ENCODE measurements at regions not wholly inside any gene's neighbourhood (a gene's known extent, or its start where the extent isn't known, plus 50 kb on each side); places are given as distances from the start of the nearest gene placed in this dataset.

GRCh38 chr5:148723143-148723542 is 68.8 kb upstream of the HTR4 start:
- CTCF ChIA-PET = no interaction called here
- no peak for TF ChIP-seq BHLHE40 (IDR thresholded peaks at IDR 0.05; ENCODE audit: borderline replicate concordance)
- TF ChIP-seq ARNT (IDR thresholded peaks at IDR 0.05) = no peak
- no peak for TF ChIP-seq SP1 (IDR thresholded peaks at IDR 0.05)
- TF ChIP-seq CTBP1 (IDR thresholded peaks at IDR 0.05; ENCODE audit: borderline replicate concordance) = no peak
- TF ChIP-seq L3MBTL2 (conservative IDR thresholded peaks at IDR 0.05) = no peak
- no peak for TF ChIP-seq FOXM1 (IDR thresholded peaks at IDR 0.05; ENCODE audit: borderline replicate concordance)
- TF ChIP-seq NFRKB (IDR thresholded peaks at IDR 0.05) = no peak
- no peak for TF ChIP-seq FOXK2 (IDR thresholded peaks at IDR 0.05)
- no peak for TF ChIP-seq HDGF (IDR thresholded peaks at IDR 0.05; ENCODE audit: borderline replicate concordance)
- no peak for TF ChIP-seq ZNF384 (IDR thresholded peaks at IDR 0.05)
- no peak for TF ChIP-seq FOXA1 (IDR thresholded peaks at IDR 0.05)
- DNase-seq (ENCODE audit: extremely low spot score) = no peak
- POLR2A ChIA-PET = no interaction called here

- no peak for TF ChIP-seq L3MBTL2 (conservative IDR thresholded peaks at IDR 0.05)
- no peak for TF ChIP-seq TARDBP (IDR thresholded peaks at IDR 0.05)
- CTCF ChIA-PET = interaction anchor here (1.4 kb wide), 1 partner anchor 389 kb away, joined by 5 read pairs; no protein-coding TSS in a partner anchor
- POLR2A ChIA-PET = no interaction called here
- DNase-seq (ENCODE audit: extremely low spot score) = no peak
Measured at GRCh38 chr5:148725675-148726074, 71.3 kb upstream of the HTR4 start.

DNA sequence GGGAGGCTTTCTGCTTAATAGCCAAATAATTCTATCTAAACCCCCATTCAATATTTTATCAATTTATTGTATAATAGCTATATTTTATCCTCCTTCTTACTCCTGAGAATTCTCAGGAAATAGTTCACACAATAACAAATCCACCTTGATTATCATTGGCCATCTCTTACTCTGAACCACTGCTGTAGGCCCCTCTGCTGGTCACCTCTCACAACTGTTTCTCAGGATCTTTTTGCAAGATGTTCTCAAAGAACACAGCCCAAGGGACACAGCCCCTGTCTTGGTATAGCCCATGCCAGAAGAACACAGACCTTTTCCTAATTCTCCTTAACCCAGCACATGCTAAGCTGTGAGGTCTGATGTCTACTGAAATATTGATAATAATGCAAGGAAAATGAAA is 74.9 kb upstream of the HTR4 start:
- no peak for TF ChIP-seq HDGF (IDR thresholded peaks at IDR 0.05; ENCODE audit: borderline replicate concordance)
- TF ChIP-seq ARNT (IDR thresholded peaks at IDR 0.05) = no peak
- no peak for TF ChIP-seq NFRKB (IDR thresholded peaks at IDR 0.05)
- no peak for TF ChIP-seq TARDBP (IDR thresholded peaks at IDR 0.05)
- no peak for TF ChIP-seq LEF1 (IDR thresholded peaks at IDR 0.05; ENCODE audit: borderline replicate concordance)
- TF ChIP-seq L3MBTL2 (conservative IDR thresholded peaks at IDR 0.05) = no peak
- no peak for TF ChIP-seq ZNF384 (IDR thresholded peaks at IDR 0.05)
- POLR2A ChIA-PET = no interaction called here
- CTCF ChIA-PET = interaction anchor here (2.2 kb wide), 1 partner anchor 385 kb away, joined by 24 read pairs; no protein-coding TSS in a partner anchor
- no peak for DNase-seq (ENCODE audit: extremely low spot score)

DNA sequence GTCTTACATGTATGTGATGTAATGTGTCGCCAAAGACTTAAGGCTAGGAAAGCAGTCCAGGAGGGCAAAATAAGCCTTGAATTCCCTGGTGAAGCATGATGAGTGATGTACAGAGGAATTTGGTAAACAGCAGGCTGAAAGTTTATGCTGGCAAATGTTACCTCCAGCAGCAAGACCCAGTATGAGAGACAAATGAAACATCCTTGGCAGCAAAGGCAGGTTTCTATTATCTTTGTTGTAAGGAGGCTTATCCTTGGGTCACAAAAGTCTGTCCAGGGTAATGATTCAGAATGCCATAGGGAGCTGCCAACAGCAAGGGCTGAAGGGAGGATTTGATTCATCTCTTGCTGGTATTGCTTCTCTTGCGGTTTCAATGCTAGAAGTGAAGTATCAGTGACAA is 75.9 kb upstream of the HTR4 start:
- ChIA-PET CTCF (interaction anchor here (0.5 to 4.5 kb wide), 37 partner anchors 9 to 1516 kb away, joined by 3 to 49 read pairs (median 5); no protein-coding TSS in a partner anchor), POLR2A (no interaction called here)
- TF ChIP-seq LEF1 (IDR thresholded peaks at IDR 0.05; ENCODE audit: borderline replicate concordance) = no peak
- TF ChIP-seq NFRKB (IDR thresholded peaks at IDR 0.05) = no peak
- no peak for TF ChIP-seq HDGF (IDR thresholded peaks at IDR 0.05; ENCODE audit: borderline replicate concordance)
- no peak for TF ChIP-seq FOXK2 (IDR thresholded peaks at IDR 0.05)
- no peak for TF ChIP-seq CTBP1 (IDR thresholded peaks at IDR 0.05; ENCODE audit: borderline replicate concordance)
- no peak for TF ChIP-seq BHLHE40 (IDR thresholded peaks at IDR 0.05; ENCODE audit: borderline replicate concordance)
- no peak for TF ChIP-seq FOXA1 (IDR thresholded peaks at IDR 0.05)
- TF ChIP-seq ZNF384 (IDR thresholded peaks at IDR 0.05) = no peak
- TF ChIP-seq ARNT (IDR thresholded peaks at IDR 0.05) = no peak
- TF ChIP-seq, protein P1, sequence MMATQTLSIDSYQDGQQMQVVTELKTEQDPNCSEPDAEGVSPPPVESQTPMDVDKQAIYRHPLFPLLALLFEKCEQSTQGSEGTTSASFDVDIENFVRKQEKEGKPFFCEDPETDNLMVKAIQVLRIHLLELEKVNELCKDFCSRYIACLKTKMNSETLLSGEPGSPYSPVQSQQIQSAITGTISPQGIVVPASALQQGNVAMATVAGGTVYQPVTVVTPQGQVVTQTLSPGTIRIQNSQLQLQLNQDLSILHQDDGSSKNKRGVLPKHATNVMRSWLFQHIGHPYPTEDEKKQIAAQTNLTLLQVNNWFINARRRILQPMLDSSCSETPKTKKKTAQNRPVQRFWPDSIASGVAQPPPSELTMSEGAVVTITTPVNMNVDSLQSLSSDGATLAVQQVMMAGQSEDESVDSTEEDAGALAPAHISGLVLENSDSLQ (IDR thresholded peaks at IDR 0.05) = no peak
- DNase-seq (ENCODE audit: extremely low spot score) = no peak

GRCh38 chr5:148730942-148731898 is 76.9 kb upstream of the HTR4 start:
- CTCF ChIA-PET = interaction anchor here (0.6 to 4.7 kb wide), 59 partner anchors 8 to 844 kb away, joined by 3 to 49 read pairs (median 4); no protein-coding TSS in a partner anchor
- POLR2A ChIA-PET = interaction anchor here (1.0 kb wide), 1 partner anchor 290 kb away, joined by 3 read pairs; no protein-coding TSS in a partner anchor
- no peak for TF ChIP-seq SUZ12 (IDR thresholded peaks at IDR 0.05)
- no peak for TF ChIP-seq SP1 (IDR thresholded peaks at IDR 0.05)
- no peak for TF ChIP-seq FOXM1 (IDR thresholded peaks at IDR 0.05; ENCODE audit: borderline replicate concordance)
- TF ChIP-seq BHLHE40 (IDR thresholded peaks at IDR 0.05; ENCODE audit: borderline replicate concordance) = no peak
- TF ChIP-seq FOXA1 (IDR thresholded peaks at IDR 0.05) = no peak
- no peak for TF ChIP-seq L3MBTL2 (conservative IDR thresholded peaks at IDR 0.05)
- no peak for TF ChIP-seq ZNF384 (IDR thresholded peaks at IDR 0.05)
- TF ChIP-seq NFRKB (IDR thresholded peaks at IDR 0.05) = no peak
- TF ChIP-seq, protein P1 (IDR thresholded peaks at IDR 0.05) = no peak
- no peak for TF ChIP-seq LEF1 (IDR thresholded peaks at IDR 0.05; ENCODE audit: borderline replicate concordance)
- peak; percentile 60 for DNase-seq (ENCODE audit: extremely low spot score)

GRCh38 chr5:148732692-148733091 is 78.4 kb upstream of the HTR4 start:
- ChIA-PET CTCF (interaction anchor here (0.7 to 4.7 kb wide), 15 partner anchors 9 to 878 kb away, joined by 3 to 49 read pairs (median 4); no protein-coding TSS in a partner anchor), POLR2A (no interaction called here)
- no peak for TF ChIP-seq NFRKB (IDR thresholded peaks at IDR 0.05)
- DNase-seq (ENCODE audit: extremely low spot score) = no peak

All from HEK293T (cell line).